Fibroblast of lung (primary cell): ENCODE measurements at regions not wholly inside any gene's neighbourhood (a gene's known extent, or its start where the extent isn't known, plus 50 kb on each side); places are given as distances from the start of the nearest gene placed in this dataset.

Experiments used
- DNase-seq, 2 donors: peaks; one replicate each; pipeline versions ENCODE4 v3.0.0 to v3.0.0-alpha.2; 2010; ENCODE audit warnings: low read depth in 2 of 2
- H2AFZ ChIP-seq: 2 replicates; pipeline ENCODE4 v1.5.1; 2012; ENCODE audit warnings: low read length, control low read depth, inconsistent platforms
- H3K27ac ChIP-seq: 2 replicates; pipeline ENCODE4 v1.5.1; 2011; ENCODE audit warnings: low read length, control low read depth; ENCODE audit not compliant: insufficient read depth
- H3K27me3 ChIP-seq: 2 replicates; pipeline ENCODE4 v1.5.1; 2011; ENCODE audit warnings: mild to moderate bottlenecking, low read length; ENCODE audit not compliant: control insufficient read depth, insufficient read depth
- H3K36me3 ChIP-seq: 2 replicates; pipeline ENCODE4 v1.5.1; 2011; ENCODE audit warnings: low read length; ENCODE audit not compliant: control insufficient read depth, insufficient read depth
- H3K4me1 ChIP-seq: 2 replicates; pipeline ENCODE4 v1.5.1; 2011; ENCODE audit warnings: low read length; ENCODE audit not compliant: control insufficient read depth, insufficient read depth; ENCODE audit errors: extremely low read depth
- H3K4me2 ChIP-seq: 2 replicates; pipeline ENCODE4 v1.5.1; 2011; ENCODE audit warnings: low read length, control low read depth; ENCODE audit not compliant: insufficient read depth; ENCODE audit errors: extremely low read depth
- H3K4me3 ChIP-seq, 4 experiments: fragments of 200-600 bp in 1 of 4; sonication (generic) in 1 of 4; replicated peaks in 1 of 4; 2 replicates each; pipeline ENCODE4 v1.5.1; 2011 to 2016; ENCODE audit warnings: low read length in 4 of 4, low read depth in 3 of 4, mild to moderate bottlenecking in 3 of 4, control low read depth in 2 of 4, inconsistent platforms in 1 of 4, mixed read lengths in 1 of 4; ENCODE audit not compliant: insufficient read depth in 1 of 4; ENCODE audit errors: control extremely low read depth in 1 of 4
- H3K79me2 ChIP-seq: 2 replicates; pipeline ENCODE4 v1.5.1; 2012; ENCODE audit warnings: mild to moderate bottlenecking, low read length, inconsistent platforms; ENCODE audit not compliant: control insufficient read depth, insufficient read depth
- H3K9ac ChIP-seq: 2 replicates; pipeline ENCODE4 v1.5.1; 2011; ENCODE audit warnings: mild to moderate bottlenecking, low read length, control low read depth; ENCODE audit not compliant: insufficient read depth
- H3K9me3 ChIP-seq: 2 replicates; pipeline ENCODE4 v1.5.1; 2012; ENCODE audit warnings: low read depth, low read length; ENCODE audit not compliant: control insufficient read depth, insufficient read depth
- H4K20me1 ChIP-seq: 2 replicates; pipeline ENCODE4 v1.5.1; 2011; ENCODE audit warnings: low read length; ENCODE audit not compliant: control insufficient read depth, insufficient read depth; ENCODE audit errors: extremely low read depth
- EZH2 ChIP-seq: IDR thresholded peaks from 2 replicates; pipeline ENCODE4 v1.5.1; 2012; ENCODE audit warnings: low read length, control low read depth, mild to moderate bottlenecking; ENCODE audit errors: missing control alignments
- TF ChIP-seq, protein P1 (sequence below), 2 donors: IDR thresholded peaks in 1 of 2; conservative IDR thresholded peaks in 1 of 2; 1 replicate in 1 of 2; 2 replicates in 1 of 2; pipeline ENCODE4 v1.5.1; 2011 to 2012; ENCODE audit warnings: low read length in 2 of 2, control low read depth in 1 of 2, inconsistent platforms in 1 of 2, low read depth in 1 of 2, mild to moderate bottlenecking in 1 of 2

GRCh38 chr21:32062591-32063227 is 189.9 kb downstream of the HUNK start:
- Histone ChIP-seq H3K9me3 (no peaks in the 10 kb centered on the region), H3K4me3 (no peak overlapping the region), H3K79me2 (no peaks in the 10 kb centered on the region), H3K27me3 (no peaks in the 10 kb centered on the region), H3K4me1 (no peaks in the 10 kb centered on the region), H3K27ac (no peak overlapping the region), H3K4me2 (no peak overlapping the region), H3K9ac (no peak overlapping the region), H2AFZ (no peak overlapping the region), H3K36me3 (no peaks in the 10 kb centered on the region), H4K20me1 (no peaks in the 10 kb centered on the region)
- no peak for DNase-seq
- TF ChIP-seq, protein P1, sequence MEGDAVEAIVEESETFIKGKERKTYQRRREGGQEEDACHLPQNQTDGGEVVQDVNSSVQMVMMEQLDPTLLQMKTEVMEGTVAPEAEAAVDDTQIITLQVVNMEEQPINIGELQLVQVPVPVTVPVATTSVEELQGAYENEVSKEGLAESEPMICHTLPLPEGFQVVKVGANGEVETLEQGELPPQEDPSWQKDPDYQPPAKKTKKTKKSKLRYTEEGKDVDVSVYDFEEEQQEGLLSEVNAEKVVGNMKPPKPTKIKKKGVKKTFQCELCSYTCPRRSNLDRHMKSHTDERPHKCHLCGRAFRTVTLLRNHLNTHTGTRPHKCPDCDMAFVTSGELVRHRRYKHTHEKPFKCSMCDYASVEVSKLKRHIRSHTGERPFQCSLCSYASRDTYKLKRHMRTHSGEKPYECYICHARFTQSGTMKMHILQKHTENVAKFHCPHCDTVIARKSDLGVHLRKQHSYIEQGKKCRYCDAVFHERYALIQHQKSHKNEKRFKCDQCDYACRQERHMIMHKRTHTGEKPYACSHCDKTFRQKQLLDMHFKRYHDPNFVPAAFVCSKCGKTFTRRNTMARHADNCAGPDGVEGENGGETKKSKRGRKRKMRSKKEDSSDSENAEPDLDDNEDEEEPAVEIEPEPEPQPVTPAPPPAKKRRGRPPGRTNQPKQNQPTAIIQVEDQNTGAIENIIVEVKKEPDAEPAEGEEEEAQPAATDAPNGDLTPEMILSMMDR (conservative IDR thresholded peaks at IDR 0.05 in 1 of 2, IDR thresholded peaks at IDR 0.05 in 1 of 2; ENCODE audit: low read depth in 1 of 2, low read length in 2 of 2): no peak
- TF ChIP-seq EZH2: no peak

- H3K79me2 ChIP-seq: no peaks in the 10 kb centered on the region
- H3K4me2 ChIP-seq: no peak overlapping the region
- no peak for DNase-seq
- no peak overlapping the region for H2AFZ ChIP-seq
- no peak overlapping the region for H3K27ac ChIP-seq
- H3K4me1 ChIP-seq: no peaks in the 10 kb centered on the region
- H3K9ac ChIP-seq: no peak overlapping the region
- no peak overlapping the region for H3K4me3 ChIP-seq
- H3K9me3 ChIP-seq: no peaks in the 10 kb centered on the region
- no peaks in the 10 kb centered on the region for H3K36me3 ChIP-seq
- no peaks in the 10 kb centered on the region for H4K20me1 ChIP-seq
- H3K27me3 ChIP-seq: no peaks in the 10 kb centered on the region
- TF ChIP-seq, protein P1 (conservative IDR thresholded peaks at IDR 0.05 in 1 of 2, IDR thresholded peaks at IDR 0.05 in 1 of 2; ENCODE audit: low read depth in 1 of 2, low read length in 2 of 2): no peak
- TF ChIP-seq EZH2: no peak
Measured at GRCh38 chr21:32061729-32062128, 188.9 kb downstream of the HUNK start.

DNA sequence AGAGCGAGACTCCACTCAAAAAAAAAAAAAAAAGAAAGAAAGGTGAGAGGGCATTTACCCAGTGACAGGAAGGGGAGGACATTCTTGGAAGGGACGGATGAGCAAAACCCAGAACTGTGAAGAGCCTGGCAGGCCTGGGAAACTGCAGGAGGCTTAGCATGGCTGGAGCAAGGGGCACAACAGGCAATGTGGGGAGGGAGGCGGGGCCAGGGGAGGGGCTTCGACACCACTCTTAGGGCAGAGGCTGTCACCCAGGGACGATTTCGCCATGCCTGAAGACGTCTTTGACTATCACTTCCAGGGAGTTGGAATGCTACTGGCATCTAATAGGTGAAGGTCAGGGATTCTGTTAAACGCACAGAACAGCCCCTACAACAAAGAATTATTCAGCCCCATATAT is 184.0 kb downstream of the HUNK start:
- Histone ChIP-seq H3K27ac (no peak overlapping the region), H2AFZ (no peak overlapping the region), H4K20me1 (no peaks in the 10 kb centered on the region), H3K4me2 (no peak overlapping the region), H3K27me3 (no peaks in the 10 kb centered on the region), H3K4me1 (no peaks in the 10 kb centered on the region), H3K36me3 (no peaks in the 10 kb centered on the region), H3K9ac (no peak overlapping the region), H3K79me2 (no peaks in the 10 kb centered on the region), H3K9me3 (no peaks in the 10 kb centered on the region), H3K4me3 (no peak overlapping the region)
- no peak for TF ChIP-seq EZH2
- TF ChIP-seq, protein P1 (conservative IDR thresholded peaks at IDR 0.05 in 1 of 2, IDR thresholded peaks at IDR 0.05 in 1 of 2; ENCODE audit: low read depth in 1 of 2, low read length in 2 of 2): no peak
- DNase-seq: no peak
